ENCODE measurements at regions not wholly inside any gene's neighbourhood (a gene's known extent, or its start where the extent isn't known, plus 50 kb on each side); places are given as distances from the start of the nearest gene placed in this dataset.
"Not testable (repeated sequence)": the region's sequence is repeated elsewhere in the genome, so short reads cannot be mapped to it uniquely, and the experiment has no call there.

DNA sequence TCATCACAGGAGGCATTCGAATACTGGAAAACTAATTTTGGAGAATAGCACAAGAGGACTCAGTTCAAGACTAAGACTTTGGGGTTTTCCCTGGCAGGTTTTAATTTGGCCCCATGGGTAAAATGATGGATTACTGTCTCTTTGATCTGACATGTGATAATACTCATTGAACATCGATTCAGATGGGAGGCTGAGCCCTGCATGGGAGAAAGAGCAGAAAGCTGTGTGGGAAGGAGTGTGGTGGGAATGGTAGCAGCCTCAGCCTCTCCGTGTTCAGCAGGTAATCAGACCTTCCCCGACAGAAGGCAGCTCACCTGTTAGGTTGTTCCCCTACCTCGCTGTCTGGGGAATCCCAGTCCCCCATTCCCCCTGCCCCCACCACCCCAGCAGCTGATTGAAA is 124.7 kb upstream of the TNRC6C start:
- H3F3A ChIP-seq (ENCODE audit: control insufficient read depth, insufficient read depth), result 0 out of 2 replicates have a peak, but pooled peaks cover 4% of the 10 kb centered on the region
- H3K9me3 ChIP-seq (ENCODE audit: control insufficient read depth, insufficient read depth, low read length), result peaks cover 4% of the 10 kb centered on the region; the same call in 1 of the 2 replicates
- no peaks in the 10 kb centered on the region for H3K9me2 ChIP-seq (replicated peaks; ENCODE audit: control insufficient read depth, low read length)
- peaks cover 16% of the 10 kb centered on the region for H3K27me3 ChIP-seq (ENCODE audit: control insufficient read depth, low read length)
- H3K79me2 ChIP-seq (ENCODE audit: control insufficient read depth, low read length), result no peaks in the 10 kb centered on the region
- H3K36me3 ChIP-seq (ENCODE audit: control insufficient read depth, low read length), result no peaks in the 10 kb centered on the region
- no peak overlapping the region for H3K4me3 ChIP-seq (ENCODE audit: low read length)
- no peak overlapping the region for H3K27ac ChIP-seq (ENCODE audit: low read depth, low read length)
- no peaks in the 10 kb centered on the region for H3K4me1 ChIP-seq (ENCODE audit: control insufficient read depth, low read length)
- no peaks in the 10 kb centered on the region for H4K20me1 ChIP-seq (ENCODE audit: control insufficient read depth, insufficient read depth, low read depth, low read length)
- no peak overlapping the region for H3K4me2 ChIP-seq (ENCODE audit: low read length)
- no peak for TF ChIP-seq EZH2phosphoT487 (IDR thresholded peaks at IDR 0.05; ENCODE audit: borderline replicate concordance, low read length)
- TF ChIP-seq CTCF (IDR thresholded peaks at IDR 0.05; ENCODE audit: low read depth, low read length, poor library complexity, severe bottlenecking), result no peak

- Histone ChIP-seq H3K9me3 (ENCODE audit: control insufficient read depth, insufficient read depth, low read length) (no peaks in the 10 kb centered on the region), H3K4me2 (ENCODE audit: low read length) (no peak overlapping the region), H3F3A (ENCODE audit: control insufficient read depth, insufficient read depth) (no peaks in the 10 kb centered on the region), H3K4me1 (ENCODE audit: control insufficient read depth, low read length) (no peaks in the 10 kb centered on the region), H3K4me3 (ENCODE audit: low read length) (no peak overlapping the region), H4K20me1 (ENCODE audit: control insufficient read depth, insufficient read depth, low read depth, low read length) (no peaks in the 10 kb centered on the region), H3K9me2 (replicated peaks; ENCODE audit: control insufficient read depth, low read length) (no peaks in the 10 kb centered on the region), H3K27me3 (ENCODE audit: control insufficient read depth, low read length) (peaks cover 19% of the 10 kb centered on the region), H3K36me3 (ENCODE audit: control insufficient read depth, low read length) (no peaks in the 10 kb centered on the region), H3K27ac (ENCODE audit: low read depth, low read length) (no peak overlapping the region), H3K79me2 (ENCODE audit: control insufficient read depth, low read length) (no peaks in the 10 kb centered on the region)
- TF ChIP-seq EZH2phosphoT487 (IDR thresholded peaks at IDR 0.05; ENCODE audit: borderline replicate concordance, low read length), result no peak
- no peak for TF ChIP-seq CTCF (IDR thresholded peaks at IDR 0.05; ENCODE audit: low read depth, low read length, poor library complexity, severe bottlenecking)
These were observed 124.1 kb upstream of the TNRC6C start for GRCh38 chr17:77834170-77835115.

DNA sequence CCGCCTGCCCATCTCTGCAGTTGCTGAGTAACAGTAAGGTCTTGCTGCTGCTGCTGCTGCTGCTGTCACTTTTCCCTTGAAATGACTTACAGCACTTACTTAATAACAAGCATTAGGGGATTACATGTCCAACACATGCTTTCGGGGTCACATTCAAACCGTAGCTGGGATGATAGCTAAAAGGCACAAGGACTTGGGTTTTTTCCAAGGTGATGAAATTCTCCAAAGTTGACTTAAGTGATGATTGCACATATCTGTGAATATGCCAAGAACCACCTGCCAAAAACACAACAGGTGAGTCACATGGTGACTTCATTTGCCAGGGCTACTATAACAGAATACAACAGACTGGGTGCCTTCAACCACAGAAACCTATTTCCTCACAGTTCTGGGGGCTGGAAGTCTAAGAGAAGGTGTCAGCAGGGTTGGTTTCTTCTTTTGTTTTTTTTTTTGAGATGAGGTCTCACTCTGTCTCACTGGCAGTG is 121.9 kb upstream of the TNRC6C start:
- Histone ChIP-seq H3K79me2 (ENCODE audit: control insufficient read depth, low read length) (no peaks in the 10 kb centered on the region), H3K36me3 (ENCODE audit: control insufficient read depth, low read length) (no peaks in the 10 kb centered on the region), H4K20me1 (ENCODE audit: control insufficient read depth, insufficient read depth, low read depth, low read length) (no peaks in the 10 kb centered on the region), H3K9me3 (ENCODE audit: control insufficient read depth, insufficient read depth, low read length) (no peaks in the 10 kb centered on the region), H3K4me1 (ENCODE audit: control insufficient read depth, low read length) (no peaks in the 10 kb centered on the region), H3K27me3 (ENCODE audit: control insufficient read depth, low read length) (peaks cover 26% of the 10 kb centered on the region), H3K9me2 (replicated peaks; ENCODE audit: control insufficient read depth, low read length) (no peaks in the 10 kb centered on the region), H3F3A (ENCODE audit: control insufficient read depth, insufficient read depth) (no peaks in the 10 kb centered on the region), H3K4me3 (ENCODE audit: low read length) (no peak overlapping the region), H3K4me2 (ENCODE audit: low read length) (no peak overlapping the region), H3K27ac (ENCODE audit: low read depth, low read length) (no peak overlapping the region)
- no peak for TF ChIP-seq CTCF (IDR thresholded peaks at IDR 0.05; ENCODE audit: low read depth, low read length, poor library complexity, severe bottlenecking)
- no peak for TF ChIP-seq EZH2phosphoT487 (IDR thresholded peaks at IDR 0.05; ENCODE audit: borderline replicate concordance, low read length)

GRCh38 chr17:77837072-77837471 is 121.4 kb upstream of the TNRC6C start:
- not testable (repeated sequence) for H3K4me2 ChIP-seq (ENCODE audit: low read length); H4K20me1 ChIP-seq (ENCODE audit: control insufficient read depth, insufficient read depth, low read depth, low read length); H3K9me3 ChIP-seq (ENCODE audit: control insufficient read depth, insufficient read depth, low read length); H3K4me1 ChIP-seq (ENCODE audit: control insufficient read depth, low read length); H3K4me3 ChIP-seq (ENCODE audit: low read length); H3K27ac ChIP-seq (ENCODE audit: low read depth, low read length); H3K9me2 ChIP-seq (replicated peaks; ENCODE audit: control insufficient read depth, low read length); H3K79me2 ChIP-seq (ENCODE audit: control insufficient read depth, low read length); H3F3A ChIP-seq (ENCODE audit: control insufficient read depth, insufficient read depth); H3K36me3 ChIP-seq (ENCODE audit: control insufficient read depth, low read length)
- H3K27me3 ChIP-seq (ENCODE audit: control insufficient read depth, low read length), result peaks cover 26% of the 10 kb centered on the region
